IPS-18a (cell line): ENCODE measurements at regions not wholly inside any gene's neighbourhood (a gene's known extent, or its start where the extent isn't known, plus 50 kb on each side); places are given as distances from the start of the nearest gene placed in this dataset.

Experiments used
- H3K27ac ChIP-seq: one replicate; pipeline ENCODE4 v1.5.1; 2013; ENCODE audit warnings: low read length
- H3K27me3 ChIP-seq: one replicate; pipeline ENCODE4 v1.6.1; 2013; ENCODE audit warnings: mild to moderate bottlenecking, low read length; ENCODE audit not compliant: control insufficient read depth, insufficient read depth
- H3K36me3 ChIP-seq: one replicate; pipeline ENCODE4 v1.6.1; 2013; ENCODE audit warnings: low read depth, low read length; ENCODE audit not compliant: control insufficient read depth
- H3K4me1 ChIP-seq: one replicate; pipeline ENCODE4 v1.6.1; 2013; ENCODE audit warnings: low read depth, low read length; ENCODE audit not compliant: control insufficient read depth
- H3K4me3 ChIP-seq: one replicate; pipeline ENCODE4 v1.5.1; 2013; ENCODE audit warnings: low read length
- H3K9ac ChIP-seq: one replicate; pipeline ENCODE4 v1.6.1; 2013; ENCODE audit warnings: mild to moderate bottlenecking, low read length, moderate library complexity
- H3K9me3 ChIP-seq: one replicate; pipeline ENCODE4 v1.6.1; 2013; ENCODE audit warnings: low read depth, low read length; ENCODE audit not compliant: control insufficient read depth

DNA sequence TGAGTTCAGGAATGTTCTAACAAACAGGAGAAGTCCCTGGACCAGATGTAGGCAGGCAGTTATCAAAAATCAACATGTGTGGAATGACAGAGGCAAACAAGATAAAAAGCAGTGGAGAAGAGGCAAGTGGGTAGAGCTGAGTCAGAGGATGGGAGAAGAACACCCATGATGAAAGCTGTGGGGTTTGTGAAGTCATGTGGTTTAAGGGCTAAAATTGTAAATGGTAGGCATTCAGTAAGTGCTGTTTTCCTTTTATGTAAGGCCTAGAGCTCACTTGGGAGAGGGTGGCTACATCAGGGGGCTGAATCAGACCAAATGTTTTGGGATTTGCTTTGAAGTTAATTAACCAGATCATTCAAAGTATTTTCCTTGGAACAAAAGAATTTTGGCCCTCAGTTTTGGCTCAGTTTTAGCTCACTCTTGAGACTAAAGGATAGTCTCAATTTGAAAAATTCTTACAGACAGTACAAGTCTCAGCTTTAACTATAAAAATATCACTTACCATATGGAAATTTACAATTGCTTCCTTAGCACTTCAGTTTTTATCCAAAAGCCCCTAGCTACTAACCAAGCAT lies 114.5 kb upstream of the PCDH7 start:
- Histone ChIP-seq H3K4me1 (peaks cover 2% of the 10 kb centered on the region), H3K9me3 (no peaks in the 10 kb centered on the region), H3K4me3 (no peak overlapping the region), H3K27ac (no peak overlapping the region), H3K27me3 (no peaks in the 10 kb centered on the region), H3K9ac (no peak overlapping the region), H3K36me3 (no peaks in the 10 kb centered on the region)

DNA sequence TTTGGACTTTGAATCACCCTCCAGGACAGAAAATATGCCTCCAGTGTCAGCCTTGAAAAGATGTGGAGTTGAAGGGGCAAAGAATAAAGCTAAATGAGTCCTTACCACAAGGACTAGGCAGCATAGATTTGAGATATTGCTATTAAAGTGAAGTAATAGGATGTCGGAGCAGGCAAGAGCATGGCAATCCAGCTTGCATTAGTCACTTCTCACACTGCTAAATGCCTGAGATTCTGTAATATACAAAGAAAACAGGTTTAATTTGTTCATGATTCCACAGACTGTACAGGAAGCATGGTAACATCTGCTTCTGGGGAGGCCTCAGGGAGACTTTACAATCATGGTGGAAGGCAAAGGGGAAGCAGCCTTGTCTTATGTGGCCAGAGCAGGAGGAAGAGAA lies 109.8 kb upstream of the PCDH7 start:
- no peak overlapping the region for H3K27ac ChIP-seq
- H3K36me3 ChIP-seq, result no peaks in the 10 kb centered on the region
- no peaks in the 10 kb centered on the region for H3K4me1 ChIP-seq
- no peaks in the 10 kb centered on the region for H3K27me3 ChIP-seq
- H3K9me3 ChIP-seq, result no peaks in the 10 kb centered on the region
- no peak overlapping the region for H3K4me3 ChIP-seq
- no peak overlapping the region for H3K9ac ChIP-seq

DNA sequence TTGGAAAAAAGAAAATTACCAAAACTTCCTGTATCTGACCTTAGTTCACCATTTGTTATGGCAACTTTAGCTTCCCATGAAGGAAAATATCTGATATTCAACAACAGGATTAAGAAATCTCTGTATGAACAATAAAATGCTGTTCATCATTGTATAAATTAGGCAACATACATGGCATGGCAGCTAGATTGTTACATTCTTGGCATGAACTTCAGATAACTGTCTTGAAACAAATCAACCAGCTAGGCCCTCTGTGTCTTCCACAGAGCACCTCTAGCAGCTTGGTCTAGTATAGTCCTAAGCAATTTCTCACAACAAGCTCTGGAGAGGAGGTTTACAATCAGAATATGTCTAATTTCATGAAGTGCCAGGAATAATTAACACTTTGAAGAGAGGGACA lies 105.4 kb upstream of the PCDH7 start:
- Histone ChIP-seq H3K4me3 (no peak overlapping the region), H3K9ac (no peak overlapping the region), H3K4me1 (no peaks in the 10 kb centered on the region), H3K9me3 (no peaks in the 10 kb centered on the region), H3K27ac (no peak overlapping the region), H3K36me3 (no peaks in the 10 kb centered on the region), H3K27me3 (no peaks in the 10 kb centered on the region)

DNA sequence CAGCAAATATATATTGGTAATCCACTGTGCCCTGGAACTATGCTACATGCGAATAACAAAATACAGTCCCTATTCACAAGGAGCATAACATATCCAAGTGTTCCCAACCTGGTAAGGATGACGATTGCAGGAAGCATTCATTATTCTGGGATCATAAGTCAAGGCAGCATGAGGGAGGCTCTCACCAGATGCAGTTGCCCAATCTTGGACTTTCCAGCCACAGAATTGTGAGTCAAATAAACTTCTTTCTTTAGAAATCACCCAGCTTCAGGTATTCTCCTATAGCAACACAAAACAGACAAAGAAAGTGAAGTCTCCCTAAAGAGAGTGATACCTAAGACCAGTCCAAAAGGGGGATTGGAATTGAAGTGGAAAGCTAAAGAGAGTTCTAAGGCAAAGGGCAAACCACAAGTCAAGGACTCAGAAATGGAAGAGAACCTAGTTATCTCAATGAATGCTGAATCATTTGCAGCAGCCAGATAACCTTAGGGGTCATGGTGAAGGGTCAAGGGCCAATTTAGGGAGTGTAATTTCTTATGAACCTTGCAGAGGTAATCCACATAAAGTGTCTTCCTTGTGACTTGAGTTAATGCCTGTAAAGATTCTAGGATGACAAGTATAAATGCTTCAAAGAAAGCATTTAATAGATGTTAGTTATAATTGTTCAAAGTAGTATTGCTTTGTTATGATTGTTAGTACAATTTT lies 103.1 kb upstream of the PCDH7 start:
- no peak overlapping the region for H3K9ac ChIP-seq
- H3K9me3 ChIP-seq, result no peaks in the 10 kb centered on the region
- no peak overlapping the region for H3K4me3 ChIP-seq
- no peak overlapping the region for H3K27ac ChIP-seq
- no peaks in the 10 kb centered on the region for H3K4me1 ChIP-seq
- H3K27me3 ChIP-seq, result no peaks in the 10 kb centered on the region
- H3K36me3 ChIP-seq, result no peaks in the 10 kb centered on the region

DNA sequence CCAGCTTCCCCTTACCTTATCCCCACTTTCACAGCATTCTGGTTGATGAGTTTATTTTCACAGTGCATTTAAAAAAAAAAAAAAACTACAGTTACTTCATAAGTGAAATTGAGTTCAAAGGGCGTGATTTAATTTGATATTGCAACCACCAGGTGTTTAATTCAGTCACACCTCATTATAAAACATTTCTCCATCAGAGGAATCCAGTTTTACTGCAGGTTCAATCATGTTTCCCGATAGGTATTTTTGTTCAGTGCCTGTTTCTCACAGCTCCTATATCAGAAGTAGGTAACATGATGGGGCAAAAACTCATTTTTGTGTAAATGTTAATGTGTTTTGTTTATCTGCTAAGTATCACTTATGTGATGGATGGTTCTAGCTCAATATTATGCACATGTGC lies 102.3 kb upstream of the PCDH7 start:
- no peaks in the 10 kb centered on the region for H3K27me3 ChIP-seq
- H3K9ac ChIP-seq, result no peak overlapping the region
- no peaks in the 10 kb centered on the region for H3K36me3 ChIP-seq
- H3K9me3 ChIP-seq, result no peaks in the 10 kb centered on the region
- no peak overlapping the region for H3K27ac ChIP-seq
- H3K4me3 ChIP-seq, result no peak overlapping the region
- H3K4me1 ChIP-seq, result no peaks in the 10 kb centered on the region

DNA sequence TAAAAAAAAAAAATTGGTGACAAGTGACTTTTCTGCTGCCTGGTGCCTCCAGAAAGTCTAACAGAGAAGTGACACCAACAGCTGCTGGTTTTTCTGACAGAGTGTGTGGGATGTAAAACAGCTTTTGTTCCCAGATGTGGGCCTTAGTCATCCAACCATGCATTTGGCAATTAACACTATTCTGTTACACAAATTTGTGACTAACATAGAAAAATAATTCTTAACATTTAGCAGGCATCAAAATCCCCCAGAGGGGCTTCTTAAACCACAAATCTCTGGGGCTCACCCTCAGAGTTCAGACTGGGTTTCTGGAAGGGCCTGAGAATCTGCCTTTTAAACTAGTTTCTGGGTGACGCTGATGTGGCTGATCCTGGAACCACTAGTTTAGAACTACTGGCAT lies 100.5 kb upstream of the PCDH7 start:
- no peak overlapping the region for H3K4me3 ChIP-seq
- H3K27me3 ChIP-seq, result no peaks in the 10 kb centered on the region
- H3K36me3 ChIP-seq, result no peaks in the 10 kb centered on the region
- no peaks in the 10 kb centered on the region for H3K9me3 ChIP-seq
- no peak overlapping the region for H3K9ac ChIP-seq
- H3K4me1 ChIP-seq, result no peaks in the 10 kb centered on the region
- H3K27ac ChIP-seq, result no peak overlapping the region

DNA sequence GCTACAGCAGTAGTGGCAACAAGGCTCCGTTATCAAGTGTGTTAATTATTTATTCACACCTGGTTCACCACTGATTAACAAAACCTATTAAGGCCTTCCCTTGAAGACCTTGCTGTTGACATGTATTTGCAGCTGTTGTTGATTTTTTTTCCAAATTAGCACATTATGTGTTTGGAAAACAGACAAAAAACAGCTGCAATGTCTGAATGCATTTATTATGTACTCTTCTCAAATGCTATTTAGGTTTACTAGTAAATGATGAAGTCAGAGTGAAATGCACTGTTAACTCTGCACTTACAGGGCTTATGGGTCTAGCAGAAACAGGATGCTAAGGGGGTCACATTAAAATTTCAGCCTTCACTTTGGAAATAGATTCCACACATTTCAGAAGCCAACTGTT lies 99.5 kb upstream of the PCDH7 start:
- H3K36me3 ChIP-seq, result no peaks in the 10 kb centered on the region

DNA sequence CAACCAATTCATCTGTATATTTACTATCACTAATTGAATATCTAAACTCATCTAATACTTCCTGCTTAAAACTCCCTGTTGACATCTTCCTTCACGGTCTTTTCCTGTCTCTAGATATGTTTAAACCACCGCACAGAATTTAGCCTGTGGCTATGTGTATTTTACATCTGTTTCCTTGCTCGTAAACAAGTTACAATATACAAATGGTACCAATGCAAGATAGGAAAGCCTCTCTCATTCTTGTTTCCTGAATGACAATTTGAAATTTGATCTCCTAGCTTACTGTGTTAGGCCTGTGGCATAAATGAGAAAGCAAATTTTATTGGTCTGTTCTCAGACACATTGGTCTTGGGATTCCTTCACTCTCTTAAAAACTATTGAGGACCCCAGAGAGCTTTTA lies 89.7 kb upstream of the PCDH7 start:
- Histone ChIP-seq H3K4me3 (no peak overlapping the region), H3K9ac (no peak overlapping the region), H3K27me3 (no peaks in the 10 kb centered on the region), H3K4me1 (no peaks in the 10 kb centered on the region), H3K36me3 (no peaks in the 10 kb centered on the region), H3K9me3 (no peaks in the 10 kb centered on the region), H3K27ac (no peak overlapping the region)

More for the DNA sequence above, 99.5 kb upstream of the PCDH7 start:
- H3K4me3 ChIP-seq, result no peak overlapping the region
- no peak overlapping the region for H3K27ac ChIP-seq
- no peaks in the 10 kb centered on the region for H3K4me1 ChIP-seq
- no peaks in the 10 kb centered on the region for H3K27me3 ChIP-seq
- H3K9me3 ChIP-seq, result no peaks in the 10 kb centered on the region
- H3K9ac ChIP-seq, result no peak overlapping the region

DNA sequence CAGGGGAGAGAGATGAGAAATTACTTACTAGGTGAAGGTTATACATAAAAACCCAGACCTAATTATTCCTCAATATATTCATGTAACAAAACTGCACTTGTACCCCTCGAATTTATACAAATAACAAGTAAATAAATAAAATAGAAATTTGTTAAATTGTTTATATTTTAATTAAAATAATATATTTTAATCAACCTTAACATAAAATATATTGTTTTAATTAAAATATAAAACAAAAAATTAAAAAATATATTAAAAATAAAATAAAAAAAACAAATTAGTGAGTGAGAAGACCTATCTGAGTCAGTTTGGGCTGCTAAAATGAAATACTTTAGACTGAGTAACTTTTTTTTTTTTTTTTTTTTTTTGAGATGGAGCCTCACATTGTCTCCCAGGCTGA lies 87.4 kb upstream of the PCDH7 start:
- H3K9ac ChIP-seq, result no peak overlapping the region
- no peaks in the 10 kb centered on the region for H3K27me3 ChIP-seq
- no peaks in the 10 kb centered on the region for H3K4me1 ChIP-seq
- no peaks in the 10 kb centered on the region for H3K9me3 ChIP-seq
- H3K4me3 ChIP-seq, result no peak overlapping the region
- no peak overlapping the region for H3K27ac ChIP-seq
- H3K36me3 ChIP-seq, result no peaks in the 10 kb centered on the region

DNA sequence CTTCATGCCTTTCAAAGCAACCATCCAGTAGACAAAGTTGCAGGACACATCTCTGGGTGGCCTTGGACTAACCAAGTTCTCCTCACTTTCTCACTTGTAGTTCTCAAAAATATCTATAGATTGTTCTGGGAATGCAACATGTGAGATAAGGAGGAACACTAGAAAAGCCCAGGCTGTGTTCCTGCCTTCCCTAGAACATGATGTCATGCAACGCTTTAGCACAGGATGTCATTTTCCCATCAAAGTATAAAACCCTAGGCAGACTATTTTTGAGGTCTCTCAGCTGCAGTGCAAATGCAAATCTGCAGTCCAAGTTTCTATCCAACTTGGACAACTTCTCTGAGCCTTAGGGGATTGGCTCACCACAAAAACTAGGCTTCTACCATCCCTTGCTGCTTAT lies 78.8 kb upstream of the PCDH7 start:
- no peak overlapping the region for H3K27ac ChIP-seq
- no peak overlapping the region for H3K4me3 ChIP-seq
- H3K27me3 ChIP-seq, result no peaks in the 10 kb centered on the region
- no peak overlapping the region for H3K9ac ChIP-seq
- no peaks in the 10 kb centered on the region for H3K36me3 ChIP-seq
- H3K9me3 ChIP-seq, result no peaks in the 10 kb centered on the region
- no peaks in the 10 kb centered on the region for H3K4me1 ChIP-seq

DNA sequence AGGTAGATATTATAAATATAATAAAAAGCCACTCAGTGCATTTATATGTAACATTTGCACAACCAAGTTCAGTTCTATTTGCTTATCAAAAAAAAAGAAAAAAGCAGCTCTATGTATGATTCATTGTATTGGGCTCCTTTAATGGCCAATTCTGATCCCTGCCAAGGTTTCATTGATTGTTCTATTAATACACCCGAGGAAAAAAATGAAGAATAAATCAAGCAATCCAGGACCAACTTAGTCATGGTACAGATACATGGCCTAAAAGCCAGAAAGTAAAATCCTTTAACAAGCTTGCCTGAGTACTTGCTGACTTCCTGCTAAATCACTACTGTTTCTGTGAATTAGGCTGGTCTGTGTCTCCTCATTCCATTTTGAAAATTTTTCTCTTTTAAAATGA lies 77.6 kb upstream of the PCDH7 start:
- Histone ChIP-seq H3K9me3 (no peaks in the 10 kb centered on the region), H3K4me1 (no peaks in the 10 kb centered on the region), H3K4me3 (no peak overlapping the region), H3K27me3 (no peaks in the 10 kb centered on the region), H3K9ac (no peak overlapping the region), H3K27ac (no peak overlapping the region), H3K36me3 (no peaks in the 10 kb centered on the region)

DNA sequence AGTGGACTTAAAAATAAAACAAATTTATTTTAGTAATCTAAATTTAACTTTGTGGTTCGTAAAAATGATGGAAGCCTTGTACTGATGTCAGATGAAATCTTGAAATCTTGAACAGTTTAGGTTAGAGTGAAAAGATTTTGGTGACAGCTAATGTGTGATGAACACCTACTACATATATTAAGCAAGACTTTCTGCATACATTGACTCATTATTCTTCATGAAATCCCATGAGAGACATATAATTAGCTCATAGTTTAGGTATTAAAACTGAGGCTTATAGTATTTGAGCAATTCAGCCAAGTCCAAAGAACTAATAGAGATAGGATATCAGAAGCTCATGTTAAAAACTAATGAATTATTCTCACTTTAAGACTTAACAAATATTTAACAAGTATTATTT lies 66.9 kb upstream of the PCDH7 start:
- H3K27me3 ChIP-seq, result no peaks in the 10 kb centered on the region
- no peak overlapping the region for H3K4me3 ChIP-seq
- H3K4me1 ChIP-seq, result no peaks in the 10 kb centered on the region
- no peak overlapping the region for H3K27ac ChIP-seq
- H3K9ac ChIP-seq, result no peak overlapping the region
- no peaks in the 10 kb centered on the region for H3K36me3 ChIP-seq
- H3K9me3 ChIP-seq, result no peaks in the 10 kb centered on the region
